ENCODE measurements at regions not wholly inside any gene's neighbourhood (a gene's known extent, or its start where the extent isn't known, plus 50 kb on each side); places are given as distances from the start of the nearest gene placed in this dataset.
A peak's percentile ranks its signal among the peaks of the same experiment; 100 is the strongest.

DNA sequence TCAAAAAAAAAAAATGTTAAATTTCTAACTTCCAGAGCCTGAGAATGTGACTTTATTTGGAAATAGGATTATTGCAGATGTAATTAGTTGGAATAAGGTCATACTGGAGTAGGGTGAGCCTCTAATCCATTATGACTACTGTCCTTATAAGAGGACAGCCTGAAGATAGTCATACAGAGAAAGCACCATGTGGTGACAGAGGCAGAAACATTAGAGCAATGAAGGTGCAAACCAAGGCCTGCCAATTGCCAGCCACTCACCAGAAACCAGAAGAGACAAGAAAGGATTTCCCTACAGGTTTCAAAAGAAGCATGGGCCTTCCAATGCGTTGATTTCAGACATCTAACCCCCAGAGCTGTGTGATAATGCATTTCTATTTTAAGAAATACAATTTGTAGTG lies 659.2 kb upstream of the CHD1 start:
- no peak overlapping the region for H2BK120ac ChIP-seq (ENCODE audit: low read depth, low read length, poor library complexity, severe bottlenecking)
- Mint-ChIP-seq H3K4me3 (no peak overlapping the region), H3K9me3 (no peaks in the 10 kb centered on the region), H3K4me1 (peaks cover 5 to 9% of the 10 kb centered on the region in 2 experiments), H3K27me3 (ENCODE audit: low read depth) (no peaks in the 10 kb centered on the region), H3K36me3 (ENCODE audit: insufficient read depth in 1 of 3, low read depth in 3 of 3) (no peaks in the 10 kb centered on the region), H3K27ac (peak overlapping the region in 1 of 3 experiments; percentile 70; a peak in 1 of 7 replicates)
- H3K9me3 ChIP-seq (ENCODE audit: control insufficient read depth, low read depth, low read length), result no peaks in the 10 kb centered on the region
- H3T11ph ChIP-seq (ENCODE audit: low read length), result no peak overlapping the region
- no peaks in the 10 kb centered on the region for H3K4me1 ChIP-seq (ENCODE audit: insufficient read depth, low read length)
- no peak overlapping the region for H2BK20ac ChIP-seq (ENCODE audit: low read depth, low read length, poor library complexity, severe bottlenecking)
- DNase-seq, result no peak
- H2AK5ac ChIP-seq (ENCODE audit: insufficient read length, low read length), result no peak overlapping the region
- no peak overlapping the region for H2BK15ac ChIP-seq (ENCODE audit: low read depth, low read length)
- no peak overlapping the region for H2BK5ac ChIP-seq (ENCODE audit: insufficient read length, low read length)
- no peak overlapping the region for H3K4me2 ChIP-seq (ENCODE audit: insufficient read depth, insufficient read length, low read length)
- H3K23ac ChIP-seq (ENCODE audit: insufficient read length, low read depth, low read length), result no peak overlapping the region
- H3K14ac ChIP-seq (ENCODE audit: insufficient read depth, low read length), result no peak overlapping the region
- no peak overlapping the region for H4K5ac ChIP-seq (ENCODE audit: insufficient read length, low read depth, low read length)
- no peak overlapping the region for H3K27ac ChIP-seq (ENCODE audit: insufficient read length, low read depth, low read length)
- no peaks in the 10 kb centered on the region for H3K79me2 ChIP-seq (ENCODE audit: insufficient read depth, low read length)
- no peak overlapping the region for H2AFZ ChIP-seq (ENCODE audit: low read length)
- no peaks in the 10 kb centered on the region for H4K20me1 ChIP-seq (ENCODE audit: control insufficient read depth, insufficient read depth, insufficient read length)
- H4K91ac ChIP-seq (ENCODE audit: insufficient read length, low read depth, low read length), result no peak overlapping the region
- H3K27me3 ChIP-seq (ENCODE audit: insufficient read depth, low read length), result no peaks in the 10 kb centered on the region
- H4K8ac ChIP-seq (replicated peaks; ENCODE audit: insufficient read length, low read depth, low read length), result no peak overlapping the region
- no peak overlapping the region for H3K9ac ChIP-seq (ENCODE audit: extremely low read depth, insufficient read length, low read length)
- no peak for TF ChIP-seq CTCF (conservative IDR thresholded peaks at IDR 0.05)
- H3K4ac ChIP-seq (ENCODE audit: low read depth, low read length), result no peak overlapping the region
- H2BK12ac ChIP-seq (ENCODE audit: insufficient read length, low read depth, low read length), result no peak overlapping the region
- no peak overlapping the region for H3K56ac ChIP-seq (ENCODE audit: insufficient read length, low read depth, low read length)
- WGBS (ENCODE audit: extremely low coverage, insufficient read length, low lambda C conversion rate), result no CpG with 5 or more reads among the region's 1 CpG
- no peaks in the 10 kb centered on the region for H3K79me1 ChIP-seq (ENCODE audit: insufficient read depth, low read depth, low read length, poor library complexity, severe bottlenecking)
- no peak overlapping the region for H3K18ac ChIP-seq (ENCODE audit: insufficient read length, low read depth, low read length)
- H3K23me2 ChIP-seq (ENCODE audit: insufficient read length, low read depth, low read length, poor library complexity, severe bottlenecking), result no peaks in the 10 kb centered on the region
